CD4-positive, alpha-beta memory T cell (primary cell): ENCODE measurements at regions not wholly inside any gene's neighbourhood (a gene's known extent, or its start where the extent isn't known, plus 50 kb on each side); places are given as distances from the start of the nearest gene placed in this dataset.

Experiments used
- CTCF ChIA-PET: fragments of 350-600 bp; sonication (Branson Sonifier 250); formaldehyde crosslinking; loops from one replicate; lab custom pipeline; 2021; ENCODE audit warnings: inconsistent platforms; ENCODE audit not compliant: partially characterized antibody; lab: Charles Lee
- POLR2A ChIA-PET: fragments of 350-600 bp; sonication (Branson Sonifier 250); formaldehyde crosslinking; loops from one replicate; lab custom pipeline; 2021; ENCODE audit not compliant: partially characterized antibody; lab: Charles Lee
- DNase-seq, 5 donors: peaks; one replicate each; pipeline versions ENCODE4 v3.0.0 to v3.0.0-alpha.2; 2020 to 2022; ENCODE audit warnings: mixed read lengths in 1 of 5
- H3K27ac ChIP-seq: one replicate; pipeline ENCODE4 v1.7.0; 2013; ENCODE audit warnings: low read depth, low read length
- H3K27me3 ChIP-seq: 2 replicates; pipeline ENCODE4 v1.7.0; 2013; ENCODE audit warnings: mild to moderate bottlenecking, low read length, moderate library complexity; ENCODE audit not compliant: insufficient read depth
- H3K36me3 ChIP-seq: 2 replicates; pipeline ENCODE4 v1.7.0; 2013; ENCODE audit warnings: mild to moderate bottlenecking, low read length, moderate library complexity; ENCODE audit not compliant: insufficient read depth
- H3K4me1 ChIP-seq: 2 replicates; pipeline ENCODE4 v1.7.0; 2013; ENCODE audit warnings: mild to moderate bottlenecking, low read length, moderate library complexity; ENCODE audit not compliant: insufficient read depth
- H3K4me3 ChIP-seq, 2 donors: one replicate each; pipeline ENCODE4 v1.7.0; 2013; ENCODE audit warnings: low read length in 2 of 2, mild to moderate bottlenecking in 1 of 2
- H3K9me3 ChIP-seq, 2 donors: one replicate each; pipeline ENCODE4 v1.7.0; 2013; ENCODE audit warnings: low read length in 2 of 2, control low read depth in 1 of 2; ENCODE audit not compliant: control insufficient read depth in 1 of 2
- H3K27ac Mint-ChIP-seq, 7 donors: one replicate each; pipeline ENCODE4 v1.8.0; 2020 to 2021; ENCODE audit warnings: mixed read lengths in 7 of 7, mild to moderate bottlenecking in 6 of 7, inconsistent platforms in 3 of 7, moderate library complexity in 3 of 7
- H3K27me3 Mint-ChIP-seq, 2 donors: one replicate each; pipeline ENCODE4 v1.8.0; 2020 to 2021; ENCODE audit warnings: mixed read lengths in 2 of 2
- H3K36me3 Mint-ChIP-seq, 2 donors: one replicate each; pipeline ENCODE4 v1.8.0; 2020 to 2021; ENCODE audit warnings: mixed read lengths in 2 of 2, inconsistent platforms in 1 of 2, mild to moderate bottlenecking in 1 of 2
- H3K4me1 Mint-ChIP-seq, 4 donors: one replicate each; pipeline ENCODE4 v1.8.0; 2020 to 2021; ENCODE audit warnings: mixed read lengths in 4 of 4, mild to moderate bottlenecking in 1 of 4
- H3K4me3 Mint-ChIP-seq, 8 donors: one replicate each; pipeline ENCODE4 v1.8.0; 2020 to 2021; ENCODE audit warnings: mixed read lengths in 8 of 8, mild to moderate bottlenecking in 7 of 8, moderate library complexity in 6 of 8, inconsistent platforms in 3 of 8
- H3K9me3 Mint-ChIP-seq, 8 donors: one replicate each; pipeline ENCODE4 v1.8.0; 2020 to 2021; ENCODE audit warnings: mixed read lengths in 8 of 8, mild to moderate bottlenecking in 5 of 8, inconsistent platforms in 3 of 8, moderate library complexity in 1 of 8
- intact Hi-C: fragments of 100-400 bp; cut with micrococcal nuclease; formaldehyde crosslinking; loops from one replicate; pipeline ENCODE4 v1.15.1; 2023

DNA sequence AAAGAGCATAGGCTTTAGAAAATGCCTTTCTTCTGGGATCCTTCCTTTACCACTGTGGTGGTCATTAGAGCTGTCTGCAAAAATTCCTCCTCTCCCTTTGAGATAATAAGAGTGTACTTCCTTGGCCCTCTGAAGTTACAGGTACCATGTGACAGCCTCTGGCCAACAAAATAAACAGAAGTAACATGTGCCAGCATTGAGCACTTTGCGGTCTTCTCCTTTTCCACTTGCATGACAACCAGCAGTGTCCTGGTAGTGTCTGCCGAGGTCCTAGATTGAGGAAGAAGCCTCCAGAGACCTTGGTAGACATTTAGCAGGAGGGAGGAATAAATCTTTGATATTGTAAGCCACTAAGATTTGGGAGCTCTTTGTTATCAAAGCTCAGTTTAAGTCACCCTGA, 87.5 kb upstream of the ARID1B start:
- H3K27me3 ChIP-seq = no peaks in the 10 kb centered on the region
- ChIA-PET CTCF (interaction anchor here (0.8 kb wide), 1 partner anchor 87 kb away, joined by 3 read pairs; the partner anchor contains the start of gene ARID1B), POLR2A (interaction anchor here (1.2 to 1.7 kb wide), 2 partner anchors 87 to 91 kb away, joined by 3 to 6 read pairs; partner anchors contain the start of gene ARID1B)
- peaks cover 1 to 3% of the 10 kb centered on the region in 2 donors for H3K27me3 Mint-ChIP-seq
- DNase-seq = no peak
- H3K27ac ChIP-seq = no peak overlapping the region
- H3K4me1 ChIP-seq = peaks cover 14% of the 10 kb centered on the region
- no peaks in the 10 kb centered on the region for H3K9me3 Mint-ChIP-seq
- H3K4me3 ChIP-seq = no peak overlapping the region
- H3K9me3 ChIP-seq = no peaks in the 10 kb centered on the region
- H3K36me3 ChIP-seq = no peaks in the 10 kb centered on the region
- peaks cover 10 to 24% (median 15%) of the 10 kb centered on the region in 4 donors for H3K4me1 Mint-ChIP-seq
- peaks cover 0 to 8% of the 10 kb centered on the region in 2 donors for H3K36me3 Mint-ChIP-seq
- H3K27ac Mint-ChIP-seq = peak overlapping the region in 2 of 7 donors; percentile 8 to 14
- H3K4me3 Mint-ChIP-seq = peak overlapping the region in 1 of 8 donors; percentile 31
- intact Hi-C loops = loop anchor here (5.0 kb wide), 1 partner anchor 253 kb away; no protein-coding TSS in a partner anchor

GRCh38 chr6:156688620-156688971, 88.6 kb upstream of the ARID1B start:
- Mint-ChIP-seq H3K9me3 (no peaks in the 10 kb centered on the region), H3K27me3 (no peaks in the 10 kb centered on the region), H3K27ac (peak overlapping the region in 6 of 7 donors; percentile 29 to 97 (median 90)), H3K4me3 (peak overlapping the region in 7 of 8 donors; percentile 32 to 91 (median 88)), H3K36me3 (peaks cover 0 to 8% of the 10 kb centered on the region in 2 donors), H3K4me1 (peaks cover 10 to 24% (median 15%) of the 10 kb centered on the region in 4 donors)
- Histone ChIP-seq H3K27ac (no peak overlapping the region), H3K4me3 (no peak overlapping the region), H3K27me3 (no peaks in the 10 kb centered on the region), H3K36me3 (no peaks in the 10 kb centered on the region), H3K4me1 (peaks cover 14% of the 10 kb centered on the region), H3K9me3 (no peaks in the 10 kb centered on the region)
- no peak for DNase-seq
- POLR2A ChIA-PET = interaction anchor here (4.8 kb wide), 1 partner anchor 89 kb away, joined by 93 read pairs; the partner anchor contains the start of gene ARID1B
- intact Hi-C loops = loop anchor here (5.0 kb wide), 1 partner anchor 254 kb away; no protein-coding TSS in a partner anchor
- CTCF ChIA-PET = no interaction called here

DNA sequence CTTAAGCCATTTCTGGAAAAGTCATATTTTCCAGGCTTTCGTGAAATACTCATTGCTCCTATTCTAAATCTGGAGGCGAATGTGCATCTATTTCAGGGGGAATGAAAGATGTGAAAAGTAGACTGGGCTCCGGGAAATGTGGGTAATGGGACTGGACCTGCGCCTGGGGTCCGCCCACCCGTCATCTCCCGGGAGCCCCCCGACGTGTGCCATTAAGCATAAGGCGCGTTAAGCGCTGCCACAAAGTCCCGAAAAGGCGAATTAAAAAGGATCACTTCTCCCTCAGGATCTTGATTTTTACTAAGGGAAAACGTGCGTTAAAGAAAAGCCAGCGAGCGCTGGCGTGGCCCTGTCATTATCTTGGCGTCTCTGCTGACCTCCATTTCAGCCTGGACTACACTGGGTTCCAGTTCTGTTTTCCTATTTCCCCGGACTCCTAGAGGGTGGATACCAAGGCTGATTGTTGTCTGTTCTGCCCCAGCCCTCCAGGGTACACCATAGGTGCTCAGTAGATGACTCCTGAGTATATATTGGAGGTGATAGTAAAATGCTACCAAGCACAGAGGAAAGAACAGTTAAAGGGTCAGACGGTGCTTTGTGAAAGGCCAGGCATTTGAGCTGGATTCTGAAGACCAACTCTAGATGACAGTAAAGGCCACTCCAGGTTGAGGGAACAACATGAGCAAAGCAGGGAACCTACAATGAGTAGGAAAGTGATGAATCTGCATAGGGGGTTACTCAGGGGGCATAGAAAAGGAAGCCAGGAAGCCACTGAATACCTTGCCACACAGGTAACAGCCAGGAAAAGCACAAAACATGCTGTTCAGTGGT, 89.2 kb upstream of the ARID1B start:
- H3K27me3 ChIP-seq = no peaks in the 10 kb centered on the region
- intact Hi-C loops = loop anchor here (1.0 to 5.0 kb wide), 5 partner anchors 33 to 635 kb away; partner anchors contain the start of genes ARID1B and TMEM242
- H3K27ac Mint-ChIP-seq = peak overlapping the region; percentile 79 to 97 (median 89)
- peak overlapping the region; percentile 84 to 91 (median 88) for H3K4me3 Mint-ChIP-seq
- H3K36me3 ChIP-seq = no peaks in the 10 kb centered on the region
- DNase-seq = peak in 2 of 5 donors; percentile 5 to 8
- peak overlapping the region; percentile 59 to 61 for H3K4me3 ChIP-seq
- H3K4me1 ChIP-seq = peaks cover 14% of the 10 kb centered on the region
- peaks cover 0 to 8% of the 10 kb centered on the region in 2 donors for H3K36me3 Mint-ChIP-seq
- no peaks in the 10 kb centered on the region for H3K9me3 Mint-ChIP-seq
- H3K4me1 Mint-ChIP-seq = peaks cover 10 to 24% (median 15%) of the 10 kb centered on the region in 4 donors
- no peaks in the 10 kb centered on the region for H3K27me3 Mint-ChIP-seq
- no peaks in the 10 kb centered on the region for H3K9me3 ChIP-seq
- peak overlapping the region; percentile 52 for H3K27ac ChIP-seq
- CTCF ChIA-PET = no interaction called here
- POLR2A ChIA-PET = interaction anchor here (0.6 to 4.8 kb wide), 5 partner anchors 32 to 95 kb away, joined by 3 to 93 read pairs (median 17); partner anchors contain the start of gene ARID1B

DNA sequence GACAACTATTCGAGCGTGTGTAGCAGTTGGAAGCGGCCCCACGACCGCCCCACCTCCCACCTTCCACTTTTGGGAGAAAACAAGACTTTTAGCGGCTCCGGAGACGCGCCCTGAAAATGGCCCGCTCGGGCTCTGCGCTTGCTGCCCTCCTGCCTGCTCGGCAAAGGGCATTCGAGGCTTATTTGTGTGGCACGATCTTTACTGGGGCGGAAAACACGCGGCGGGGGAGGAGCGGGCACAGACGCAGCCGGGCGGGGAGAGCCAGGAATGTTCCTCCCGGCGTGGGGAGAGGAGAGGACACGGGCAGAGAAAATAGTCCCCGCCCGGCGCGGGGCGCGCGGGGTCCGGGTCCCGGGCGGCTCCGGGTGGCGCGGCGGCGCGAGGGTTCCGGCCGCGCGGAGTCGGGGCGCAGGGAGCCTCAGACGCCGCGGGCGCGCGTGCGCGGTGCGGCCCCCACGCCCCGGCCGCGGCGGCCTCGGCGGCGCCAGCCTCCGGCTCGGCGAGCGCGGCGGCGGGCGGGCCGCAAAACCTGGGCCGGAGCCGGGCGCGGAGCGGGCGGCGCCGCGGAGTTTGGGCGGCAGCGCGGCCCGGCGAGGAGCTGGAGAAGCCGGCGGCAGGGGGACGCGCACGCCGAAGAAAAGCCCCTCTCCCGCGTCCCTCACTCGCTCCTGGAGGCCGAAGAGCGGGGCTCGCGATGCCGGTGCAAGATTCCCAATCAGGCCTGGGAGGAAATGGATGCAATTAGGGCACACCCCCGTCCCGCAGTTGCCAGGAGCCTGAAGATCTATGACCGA, 90.0 kb upstream of the ARID1B start:
- H3K27me3 Mint-ChIP-seq = no peaks in the 10 kb centered on the region
- H3K27me3 ChIP-seq = peaks cover 4% of the 10 kb centered on the region
- no peaks in the 10 kb centered on the region for H3K36me3 ChIP-seq
- peaks cover 10 to 24% (median 15%) of the 10 kb centered on the region in 4 donors for H3K4me1 Mint-ChIP-seq
- no peaks in the 10 kb centered on the region for H3K9me3 ChIP-seq
- peak overlapping the region; percentile 68 to 92 for H3K4me3 ChIP-seq
- H3K4me1 ChIP-seq = peaks cover 14% of the 10 kb centered on the region
- H3K27ac Mint-ChIP-seq = peak overlapping the region; percentile 88 to 98 (median 97)
- intact Hi-C loops = loop anchor here (1.0 to 5.0 kb wide), 7 partner anchors 34 to 636 kb away; partner anchors contain the start of genes ARID1B and TMEM242
- no peaks in the 10 kb centered on the region for H3K9me3 Mint-ChIP-seq
- peak overlapping the region; percentile 88 to 95 (median 92) for H3K4me3 Mint-ChIP-seq
- peaks cover 0 to 8% of the 10 kb centered on the region in 2 donors for H3K36me3 Mint-ChIP-seq
- POLR2A ChIA-PET = interaction anchor here (0.6 to 4.8 kb wide), 9 partner anchors 33 to 333 kb away, joined by 3 to 93 read pairs (median 10); partner anchors contain the start of gene ARID1B
- peak overlapping the region; percentile 95 for H3K27ac ChIP-seq
- CTCF ChIA-PET = interaction anchor here (1.1 to 1.7 kb wide), 4 partner anchors 33 to 333 kb away, joined by 3 to 14 read pairs (median 3); partner anchors contain the start of gene ARID1B
- DNase-seq = peak; percentile 80 to 90 (median 85)

DNA sequence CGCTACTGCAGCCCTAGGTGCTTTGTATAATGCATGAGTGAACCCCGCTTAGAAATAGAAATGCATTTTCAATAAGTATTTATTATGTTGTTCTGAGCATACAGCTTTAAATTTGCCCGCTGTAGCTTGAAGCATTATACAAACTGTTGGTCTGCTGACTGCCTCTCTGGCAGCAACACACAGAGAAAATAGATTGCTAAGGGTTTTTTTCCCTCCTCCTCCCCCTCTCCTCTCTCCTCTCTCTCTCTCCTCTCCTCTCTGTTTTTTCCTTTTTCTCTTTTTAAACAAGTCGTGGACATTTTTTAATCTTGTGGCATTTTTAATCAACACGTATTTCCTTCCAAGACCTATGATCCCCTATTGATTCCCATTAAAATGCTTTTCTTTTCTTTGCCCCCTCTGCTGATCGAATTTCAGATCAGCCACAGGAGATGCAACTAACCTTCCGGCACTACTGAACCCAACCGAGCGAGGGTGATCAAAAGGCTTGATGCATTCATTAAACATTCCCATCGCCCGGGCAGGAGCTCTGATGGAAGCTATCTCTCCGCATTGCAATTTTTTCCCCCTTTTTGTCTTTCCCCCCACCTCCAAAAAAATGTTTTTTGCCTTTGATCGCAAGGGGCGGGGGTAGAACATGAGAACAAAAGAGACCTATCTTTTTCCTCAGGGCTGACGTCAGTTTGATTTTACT, 90.7 kb upstream of the ARID1B start:
- Mint-ChIP-seq H3K27ac (peak overlapping the region; percentile 88 to 98 (median 97)), H3K27me3 (no peaks in the 10 kb centered on the region), H3K36me3 (peaks cover 0 to 8% of the 10 kb centered on the region in 2 donors), H3K4me1 (peaks cover 10 to 24% (median 15%) of the 10 kb centered on the region in 4 donors), H3K4me3 (peak overlapping the region; percentile 85 to 95 (median 92)), H3K9me3 (no peaks in the 10 kb centered on the region)
- Histone ChIP-seq H3K4me1 (peaks cover 14% of the 10 kb centered on the region), H3K27ac (peak overlapping the region; percentile 95), H3K36me3 (no peaks in the 10 kb centered on the region), H3K4me3 (peak overlapping the region; percentile 68 to 92), H3K9me3 (no peaks in the 10 kb centered on the region), H3K27me3 (peaks cover 4% of the 10 kb centered on the region)
- CTCF ChIA-PET = interaction anchor here (0.8 to 1.7 kb wide), 10 partner anchors 25 to 334 kb away, joined by 3 to 14 read pairs (median 3); partner anchors contain the start of gene ARID1B
- intact Hi-C loops = loop anchor here (1.0 to 5.0 kb wide), 6 partner anchors 34 to 636 kb away; partner anchors contain the start of gene TMEM242
- no peak for DNase-seq
- POLR2A ChIA-PET = interaction anchor here (0.8 to 4.8 kb wide), 9 partner anchors 34 to 1372 kb away, joined by 3 to 93 read pairs (median 10); partner anchors contain the start of genes ARID1B, TFB1M and ZDHHC14

DNA sequence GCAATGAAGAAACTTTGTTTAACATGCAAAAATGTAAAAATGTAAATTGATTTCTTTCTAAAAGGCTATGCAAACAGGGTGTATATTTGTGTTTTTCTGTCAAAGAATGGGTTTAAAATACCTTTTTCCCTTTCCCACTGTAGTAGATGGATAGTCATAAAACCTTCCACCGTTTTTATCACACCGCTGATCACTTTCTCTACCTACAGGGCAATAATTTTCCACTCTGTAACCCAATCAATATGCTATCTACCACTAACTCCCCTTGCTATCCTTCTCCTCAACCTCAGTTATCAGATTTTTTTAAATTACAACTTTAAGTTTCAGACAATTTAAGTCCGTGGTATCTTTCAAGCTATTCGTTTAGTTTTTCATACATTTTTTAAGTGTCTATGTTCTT, 91.4 kb upstream of the ARID1B start:
- Mint-ChIP-seq H3K9me3 (no peaks in the 10 kb centered on the region), H3K27me3 (no peaks in the 10 kb centered on the region), H3K4me1 (peaks cover 10 to 24% (median 15%) of the 10 kb centered on the region in 4 donors), H3K4me3 (peak overlapping the region; percentile 85 to 95 (median 92)), H3K36me3 (peaks cover 0 to 8% of the 10 kb centered on the region in 2 donors), H3K27ac (peak overlapping the region; percentile 88 to 98 (median 97))
- Histone ChIP-seq H3K27ac (peak overlapping the region; percentile 95), H3K27me3 (peaks cover 4% of the 10 kb centered on the region), H3K4me3 (peak overlapping the region in 1 of 2 donors; percentile 92), H3K36me3 (no peaks in the 10 kb centered on the region), H3K9me3 (no peaks in the 10 kb centered on the region), H3K4me1 (peaks cover 14% of the 10 kb centered on the region)
- POLR2A ChIA-PET = interaction anchor here (0.8 to 4.8 kb wide), 7 partner anchors 34 to 1371 kb away, joined by 3 to 93 read pairs (median 12); partner anchors contain the start of genes ARID1B, TFB1M and ZDHHC14
- CTCF ChIA-PET = interaction anchor here (0.8 to 1.7 kb wide), 9 partner anchors 24 to 249 kb away, joined by 3 to 14 read pairs (median 3); partner anchors contain the start of gene ARID1B
- no peak for DNase-seq
- intact Hi-C loops = loop anchor here (1.0 to 5.0 kb wide), 6 partner anchors 35 to 637 kb away; partner anchors contain the start of gene TMEM242
